ENCODE measurements at regions not wholly inside any gene's neighbourhood (a gene's known extent, or its start where the extent isn't known, plus 50 kb on each side); places are given as distances from the start of the nearest gene placed in this dataset.
"Not testable (repeated sequence)": the region's sequence is repeated elsewhere in the genome, so short reads cannot be mapped to it uniquely, and the experiment has no call there.

GRCh38 chrX:143228600-143228999 is 202.9 kb downstream of the SPANXN4 start:
- POLR2A ChIA-PET; CTCF ChIA-PET (ENCODE audit: low intra/inter-chr PET ratio); ATAC-seq; H3K27me3 ChIP-seq (ENCODE audit: control insufficient read depth in 2 of 2, insufficient read depth in 2 of 2, low read length in 2 of 2); H3K9ac ChIP-seq (ENCODE audit: insufficient read depth in 1 of 2, low read depth in 2 of 2, low read length in 2 of 2); H3K9me1 ChIP-seq (ENCODE audit: control insufficient read depth, insufficient read depth, low read length); H3K9me3 ChIP-seq (replicated peaks; ENCODE audit: control insufficient read depth, insufficient read depth, low read depth, low read length); H2AFZ ChIP-seq (ENCODE audit: low read depth, low read length); in situ Hi-C loops (cut with MboI); H3K27ac ChIP-seq (ENCODE audit: extremely low read depth, low read depth, low read length); FAIRE-seq; H3K36me3 ChIP-seq (ENCODE audit: control insufficient read depth, insufficient read depth, low read length); H3K4me3 ChIP-seq; BruUV-seq (replicated peaks); intact Hi-C loops (cut with micrococcal nuclease); H3K4me2 ChIP-seq (ENCODE audit: insufficient read depth, low read length); DNase-seq (ENCODE audit: extremely low read depth in 1 of 4, low spot score in 3 of 4); H3K4me1 ChIP-seq (replicated peaks in 1 of 2; ENCODE audit: control insufficient read depth in 2 of 2, insufficient read depth in 2 of 2, low read length in 2 of 2); H3K79me2 ChIP-seq (ENCODE audit: control insufficient read depth, insufficient read depth, low read length); H4K20me1 ChIP-seq (replicated peaks; ENCODE audit: control insufficient read depth, insufficient read depth, low read length): not testable (repeated sequence)
- WGBS (ENCODE audit: insufficient coverage, low coverage, missing lambda C conversion rate): 0% methylated on average over 10 of the region's 27 CpGs

GRCh38 chrX:143206966-143207365 is 181.2 kb downstream of the SPANXN4 start:
- H3K4me2 ChIP-seq (ENCODE audit: insufficient read depth, low read length): no peak overlapping the region
- no TSS peak for BruUV-seq (replicated peaks)

More at GRCh38 chrX:143206966-143207365, 181.2 kb downstream of the SPANXN4 start:
- no peaks in the 10 kb centered on the region for H3K9me3 ChIP-seq (replicated peaks; ENCODE audit: control insufficient read depth, insufficient read depth, low read depth, low read length)
- TF ChIP-seq HNRNPL (IDR thresholded peaks at IDR 0.05; ENCODE audit: low read depth, low read length): no peak
- no peak for TF ChIP-seq ZBTB8A (IDR thresholded peaks at IDR 0.05; ENCODE audit: partially characterized antibody)
- no peak for TF ChIP-seq POLR2A (conservative IDR thresholded peaks at IDR 0.05)
- no peaks in the 10 kb centered on the region for H3K27me3 ChIP-seq (ENCODE audit: control insufficient read depth in 2 of 2, insufficient read depth in 2 of 2, low read length in 2 of 2)
- H3K9ac ChIP-seq (ENCODE audit: insufficient read depth in 1 of 2, low read depth in 2 of 2, low read length in 2 of 2): no peak overlapping the region
- no peak overlapping the region for H2AFZ ChIP-seq (ENCODE audit: low read depth, low read length)
- H3K79me2 ChIP-seq (ENCODE audit: control insufficient read depth, insufficient read depth, low read length): no peaks in the 10 kb centered on the region
- ChIA-PET CTCF (ENCODE audit: low intra/inter-chr PET ratio) (no interaction called here), POLR2A (no interaction called here)
- ATAC-seq (no peak), FAIRE-seq (no peak), DNase-seq (ENCODE audit: extremely low read depth in 1 of 4, low spot score in 3 of 4) (no peak)
- no peaks in the 10 kb centered on the region for H3K9me1 ChIP-seq (ENCODE audit: control insufficient read depth, insufficient read depth, low read length)
- in situ Hi-C loops (cut with MboI) (no loop called here), intact Hi-C loops (cut with micrococcal nuclease) (no loop called here)
- no peak overlapping the region for H3K27ac ChIP-seq (ENCODE audit: extremely low read depth, low read depth, low read length)
- no peaks in the 10 kb centered on the region for H3K4me1 ChIP-seq (replicated peaks in 1 of 2; ENCODE audit: control insufficient read depth in 2 of 2, insufficient read depth in 2 of 2, low read length in 2 of 2)
- H4K20me1 ChIP-seq (replicated peaks; ENCODE audit: control insufficient read depth, insufficient read depth, low read length): no peaks in the 10 kb centered on the region
- WGBS (ENCODE audit: insufficient coverage, low coverage, missing lambda C conversion rate): 0% methylated on average over 1 of the region's 1 CpG
- no peak overlapping the region for H3K4me3 ChIP-seq
- no peaks in the 10 kb centered on the region for H3K36me3 ChIP-seq (ENCODE audit: control insufficient read depth, insufficient read depth, low read length)
